HG02884 (cell line): ENCODE measurements at regions not wholly inside any gene's neighbourhood (a gene's known extent, or its start where the extent isn't known, plus 50 kb on each side); places are given as distances from the start of the nearest gene placed in this dataset.

Experiments
- ATAC-seq: cut with Tn5 transposase; IDR thresholded peaks from one replicate; pipeline ENCODE4 v1.9.1; 2021; ENCODE audit warnings: mild to moderate bottlenecking, moderate library complexity; ENCODE audit not compliant: unreplicated experiment

DNA sequence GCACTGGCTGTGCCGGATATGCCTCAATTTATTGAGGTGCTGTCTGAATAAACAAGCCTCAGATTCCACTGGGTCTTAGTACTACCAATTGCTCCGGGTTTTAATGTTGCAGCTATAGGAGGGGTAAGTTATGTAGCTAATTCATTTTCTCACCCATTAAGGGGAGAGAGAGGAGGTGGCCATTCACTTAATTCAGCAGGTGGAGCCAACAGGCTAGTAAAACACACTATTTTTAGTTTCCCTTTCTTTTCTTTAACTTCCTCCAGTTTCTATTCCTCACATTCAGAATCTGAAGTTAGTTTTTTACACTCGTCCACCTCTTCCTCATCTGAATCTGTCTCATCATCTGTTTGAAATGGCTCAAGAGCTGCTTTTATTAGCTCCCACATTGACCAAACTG is 105.6 kb upstream of the CDH10 start:
- no peak for ATAC-seq

DNA sequence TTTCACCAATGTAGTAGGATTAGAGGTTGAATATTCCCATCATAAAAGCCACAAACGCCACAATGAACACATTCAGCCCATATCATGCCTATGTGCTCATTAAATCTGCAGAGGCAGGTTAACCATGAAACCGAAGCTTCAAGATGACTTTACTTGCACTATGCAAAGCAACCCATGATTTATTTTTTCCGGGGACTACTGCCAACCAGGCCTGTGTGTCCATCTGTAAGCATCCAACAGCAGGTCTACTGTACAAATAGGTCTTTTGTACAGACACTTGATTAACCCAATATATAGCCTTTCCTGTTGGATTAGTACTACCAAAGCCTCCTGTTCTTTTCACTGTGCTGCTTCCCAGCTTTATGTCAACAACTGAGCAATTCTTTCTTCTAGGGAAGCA is 104.9 kb upstream of the CDH10 start:
- ATAC-seq = no peak

DNA sequence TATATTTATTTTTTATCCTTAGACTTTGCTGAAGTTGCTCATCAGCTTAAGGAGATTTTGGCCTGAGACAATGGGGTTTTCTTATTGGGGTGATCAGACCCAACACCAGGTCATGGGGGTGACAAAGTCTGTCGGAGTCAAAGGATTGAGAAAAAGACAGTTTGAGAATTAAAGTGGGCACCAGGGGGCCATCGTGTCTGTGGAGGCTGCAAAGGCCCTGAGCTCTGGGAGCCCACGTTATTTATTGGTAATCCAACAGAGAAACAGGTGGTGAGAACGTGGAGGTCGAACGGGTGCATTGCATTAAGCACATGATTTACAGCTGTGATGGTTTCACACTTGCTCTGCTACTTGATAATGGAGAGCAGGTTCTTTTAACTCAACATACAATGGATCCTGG is 102.5 kb upstream of the CDH10 start:
- no peak for ATAC-seq

DNA sequence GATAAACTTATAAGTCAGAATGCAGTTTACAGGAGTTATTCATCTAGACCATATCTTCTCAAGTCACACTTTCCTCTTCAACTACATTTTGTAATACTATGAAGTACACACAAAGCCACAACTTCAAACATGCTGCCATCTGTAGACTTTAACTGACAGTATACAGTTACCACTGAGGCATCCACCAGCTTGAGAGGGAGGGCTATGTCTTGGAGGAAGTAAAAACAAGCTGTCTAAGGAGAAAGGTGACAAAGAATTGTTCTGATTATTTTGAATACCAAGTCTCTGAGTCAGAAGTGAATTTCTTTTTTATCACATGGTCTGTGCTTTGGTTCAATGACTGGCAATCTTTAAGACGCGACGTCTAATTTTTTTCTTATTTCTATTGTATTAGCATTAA is 97.6 kb upstream of the CDH10 start:
- no peak for ATAC-seq

DNA sequence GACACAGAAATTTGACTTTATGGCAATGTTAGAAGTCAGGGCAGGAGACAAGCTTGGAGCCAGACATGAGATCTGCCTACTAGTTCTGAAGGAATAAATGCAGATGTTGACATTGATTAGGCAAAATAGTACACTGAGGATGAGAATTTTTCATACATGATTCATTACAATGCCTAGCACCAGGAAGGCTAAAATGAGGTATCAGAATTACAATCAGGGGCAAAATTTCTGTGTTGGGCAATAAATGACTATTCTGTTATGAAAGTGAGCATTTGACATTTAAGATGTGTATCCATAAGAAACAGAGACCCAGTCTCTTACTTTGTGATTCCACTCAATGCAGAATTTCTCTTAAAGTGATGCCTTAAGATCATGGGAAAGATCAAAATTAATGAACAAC is 92.4 kb upstream of the CDH10 start:
- ATAC-seq = no peak

DNA sequence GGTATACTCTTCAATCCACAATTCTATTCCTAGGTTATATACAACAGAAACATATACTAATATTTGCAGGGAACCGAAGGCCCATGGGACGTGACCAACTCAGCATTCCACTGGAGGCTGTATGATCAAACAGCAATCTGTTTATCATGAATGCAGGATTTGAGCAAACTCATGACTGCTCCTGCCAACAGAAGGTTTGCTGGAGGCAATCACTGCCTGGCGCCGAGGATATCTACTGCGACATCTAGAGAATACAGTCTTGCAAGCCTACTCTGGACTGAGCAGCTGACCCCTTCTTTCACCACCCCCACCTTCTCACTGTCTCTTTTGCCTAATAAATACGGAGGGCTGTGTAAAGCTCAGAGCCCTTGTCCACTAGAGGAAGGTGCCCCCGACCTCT is 90.5 kb upstream of the CDH10 start:
- no peak for ATAC-seq

DNA sequence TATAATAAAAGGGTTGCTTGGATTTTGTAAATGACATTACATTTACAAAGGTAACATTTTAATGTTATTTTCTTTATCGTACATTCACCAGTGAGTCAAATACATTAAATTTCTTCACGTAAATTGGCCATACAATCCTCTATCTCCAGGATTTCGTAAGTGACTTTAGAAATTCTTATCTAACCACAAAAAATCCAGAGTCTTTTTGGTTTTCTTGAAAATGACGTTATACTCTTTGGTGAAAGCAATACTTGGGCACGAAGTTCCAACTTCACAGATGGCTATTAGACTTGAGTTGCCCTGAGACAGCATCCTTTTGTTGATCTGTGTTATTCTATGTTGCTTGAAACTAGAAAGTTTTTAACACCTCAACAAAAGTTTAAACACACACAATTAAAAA is 87.4 kb upstream of the CDH10 start:
- ATAC-seq = no peak

DNA sequence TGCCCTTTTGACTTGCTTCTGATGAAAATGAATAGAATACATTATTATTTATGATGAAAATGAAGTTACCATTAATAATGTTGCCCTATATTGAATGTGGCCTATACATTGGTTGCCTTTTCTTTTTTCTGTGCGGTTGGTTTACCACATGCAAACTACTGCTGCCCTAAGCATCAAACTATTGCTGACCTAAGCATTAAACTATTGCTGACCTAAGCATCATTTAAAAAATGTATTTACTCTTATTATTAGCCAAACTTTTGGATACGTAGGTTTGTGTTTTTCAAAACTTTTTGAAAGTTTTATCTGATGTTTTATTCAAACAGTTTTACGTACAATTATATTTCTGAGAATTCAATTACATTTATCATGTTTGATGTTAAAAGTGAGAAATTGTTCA is 76.0 kb upstream of the CDH10 start:
- no peak for ATAC-seq

DNA sequence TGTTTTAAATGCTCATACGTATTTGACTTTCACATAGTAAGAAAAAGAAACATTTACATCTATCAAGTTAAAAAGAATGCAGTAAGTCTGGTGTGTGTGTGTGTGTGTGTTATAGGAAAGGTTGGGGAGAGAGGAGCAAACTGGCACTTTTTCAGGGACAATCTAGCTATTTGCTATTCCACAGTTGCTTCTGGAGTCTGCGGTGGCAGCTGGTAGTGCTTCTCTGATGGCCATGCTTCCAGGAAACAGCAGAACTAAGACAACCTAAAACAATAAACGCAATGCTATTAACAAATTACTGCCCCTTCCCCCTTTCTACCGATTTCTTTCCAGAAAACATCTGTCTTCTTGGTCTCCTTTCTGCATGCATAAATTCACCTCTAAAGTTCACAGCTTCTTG is 70.0 kb upstream of the CDH10 start:
- no peak for ATAC-seq

DNA sequence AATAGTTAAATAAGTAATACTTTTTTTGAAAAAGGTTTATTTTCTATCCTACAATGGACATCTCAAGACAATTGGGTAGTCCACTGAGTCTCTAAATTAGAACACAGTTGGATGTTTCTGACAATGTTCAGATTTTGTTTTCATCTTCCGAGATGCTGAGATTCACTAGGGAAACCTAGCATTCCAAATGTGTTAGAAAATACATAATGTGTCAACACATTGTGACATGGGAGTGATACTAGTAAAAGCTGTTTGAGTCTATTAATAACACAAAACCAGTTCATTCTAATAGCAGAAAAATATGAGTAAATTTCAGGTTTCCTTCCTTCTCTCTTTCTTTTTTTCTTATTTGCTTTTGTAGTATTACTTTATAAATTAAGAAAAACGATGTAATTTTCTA is 68.2 kb upstream of the CDH10 start:
- no peak for ATAC-seq

DNA sequence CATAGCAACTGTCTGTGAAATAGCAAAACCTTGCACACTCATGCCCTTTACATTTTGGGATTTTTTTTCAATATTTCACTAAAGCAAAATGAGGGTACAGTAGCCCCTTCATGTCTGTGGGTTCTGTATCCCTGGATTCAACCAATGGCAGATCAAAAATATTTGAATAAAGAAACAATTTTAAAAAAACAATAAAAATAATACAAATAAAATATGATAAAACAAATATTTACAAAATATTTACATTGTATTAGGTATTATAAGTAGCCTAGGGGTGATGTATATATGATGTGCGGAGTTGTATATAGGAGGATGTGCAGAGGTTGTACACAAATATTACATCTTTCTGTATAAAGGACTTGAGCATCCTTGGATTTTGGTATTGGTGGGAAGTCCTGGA is 67.3 kb upstream of the CDH10 start:
- ATAC-seq = no peak

DNA sequence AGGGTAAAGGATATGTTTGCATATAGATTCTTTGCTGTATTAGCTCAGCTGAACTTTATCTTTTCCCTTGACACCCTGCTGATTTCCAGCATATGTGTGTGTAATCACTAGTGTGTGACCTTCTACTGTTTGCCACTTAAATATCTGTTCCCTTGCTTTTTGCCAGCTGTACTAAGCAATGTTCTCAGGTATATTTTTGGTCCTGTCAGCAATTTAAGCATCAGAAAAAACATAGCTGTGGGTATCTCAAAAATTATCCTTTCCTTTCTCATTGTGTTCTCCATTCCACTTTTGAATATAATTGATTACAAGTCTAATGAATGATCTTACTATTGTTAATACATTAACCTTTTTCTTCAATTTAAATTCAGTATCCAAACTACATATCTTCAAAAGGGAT is 59.2 kb upstream of the CDH10 start:
- ATAC-seq = no peak
